ENCODE measurements at regions not wholly inside any gene's neighbourhood (a gene's known extent, or its start where the extent isn't known, plus 50 kb on each side); places are given as distances from the start of the nearest gene placed in this dataset.

- TF ChIP-seq POLR2A (IDR thresholded peaks at IDR 0.05) (no peak), CTCF (IDR thresholded peaks at IDR 0.05) (no peak)
Measured at GRCh38 chr9:108606401-108606800, 249.4 kb downstream of the ACTL7B start.
